Fibroblast of the aortic adventitia (primary cell): ENCODE measurements at regions not wholly inside any gene's neighbourhood (a gene's known extent, or its start where the extent isn't known, plus 50 kb on each side); places are given as distances from the start of the nearest gene placed in this dataset.

Experiments
- DNase-seq: peaks from one replicate; pipeline ENCODE4 v3.0.0-alpha.2; 2010; ENCODE audit warnings: low read depth
- H3K4me3 ChIP-seq: 2 replicates; pipeline ENCODE4 v1.5.1; 2011; ENCODE audit warnings: low read depth, mild to moderate bottlenecking, control low read depth, low read length, moderate library complexity
- CTCF ChIP-seq: IDR thresholded peaks from 2 replicates; pipeline ENCODE4 v1.5.1; 2011; ENCODE audit warnings: mild to moderate bottlenecking, low read length, control low read depth, inconsistent platforms; ENCODE audit not compliant: insufficient read depth

- no peak overlapping the region for H3K4me3 ChIP-seq
- TF ChIP-seq CTCF: no peak
- DNase-seq: no peak
Measured at GRCh38 chr6:166003569-166003968, 164.1 kb downstream of the TBXT start.

- no peak for DNase-seq
- TF ChIP-seq CTCF: no peak
- H3K4me3 ChIP-seq: no peak overlapping the region
Measured at GRCh38 chr6:166001359-166001758, 166.3 kb downstream of the TBXT start.

GRCh38 chr6:165999279-165999678 lies 168.4 kb downstream of the TBXT start:
- no peak for DNase-seq
- TF ChIP-seq CTCF: no peak
- no peak overlapping the region for H3K4me3 ChIP-seq

GRCh38 chr6:165998072-165998471 lies 169.6 kb downstream of the TBXT start:
- TF ChIP-seq CTCF: no peak
- H3K4me3 ChIP-seq: no peak overlapping the region

GRCh38 chr6:165991341-165991740 lies 176.3 kb downstream of the TBXT start:
- no peak overlapping the region for H3K4me3 ChIP-seq
- no peak for DNase-seq
- no peak for TF ChIP-seq CTCF

More at GRCh38 chr6:165998072-165998471, 169.6 kb downstream of the TBXT start:
- DNase-seq: no peak

- no peak overlapping the region for H3K4me3 ChIP-seq
- no peak for TF ChIP-seq CTCF
- DNase-seq: no peak
Measured at GRCh38 chr6:165990216-165990615, 177.4 kb downstream of the TBXT start.

- DNase-seq: no peak
- TF ChIP-seq CTCF: no peak
- H3K4me3 ChIP-seq: peak overlapping the region; percentile 46
Measured at GRCh38 chr6:165988757-165989456, 178.7 kb downstream of the TBXT start.
